ENCODE measurements at regions not wholly inside any gene's neighbourhood (a gene's known extent, or its start where the extent isn't known, plus 50 kb on each side); places are given as distances from the start of the nearest gene placed in this dataset.
"Not testable (repeated sequence)": the region's sequence is repeated elsewhere in the genome, so short reads cannot be mapped to it uniquely, and the experiment has no call there.

DNA sequence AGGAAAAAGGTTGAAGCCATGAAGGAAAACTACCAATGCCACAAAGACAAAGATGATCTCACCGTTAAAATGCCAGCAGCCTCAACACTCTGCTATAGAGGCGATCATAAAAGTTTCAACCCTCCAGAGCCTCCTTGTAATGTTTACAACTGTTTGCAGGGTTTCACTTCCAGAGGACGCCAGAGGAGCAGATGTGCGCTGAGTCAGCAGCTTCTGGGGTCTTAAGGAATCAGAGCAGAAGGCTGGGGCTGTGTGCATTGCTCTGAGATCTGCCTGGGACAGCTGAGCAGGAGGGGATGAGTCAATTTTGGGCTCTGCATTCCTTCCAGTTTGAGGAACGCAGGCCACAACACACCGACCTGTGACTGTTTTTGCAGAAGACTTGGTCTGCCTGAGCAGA, 98.3 kb downstream of the TMEM130 start:
- no peak for DNase-seq (ENCODE audit: low read depth in 1 of 2, low spot score in 1 of 2)

DNA sequence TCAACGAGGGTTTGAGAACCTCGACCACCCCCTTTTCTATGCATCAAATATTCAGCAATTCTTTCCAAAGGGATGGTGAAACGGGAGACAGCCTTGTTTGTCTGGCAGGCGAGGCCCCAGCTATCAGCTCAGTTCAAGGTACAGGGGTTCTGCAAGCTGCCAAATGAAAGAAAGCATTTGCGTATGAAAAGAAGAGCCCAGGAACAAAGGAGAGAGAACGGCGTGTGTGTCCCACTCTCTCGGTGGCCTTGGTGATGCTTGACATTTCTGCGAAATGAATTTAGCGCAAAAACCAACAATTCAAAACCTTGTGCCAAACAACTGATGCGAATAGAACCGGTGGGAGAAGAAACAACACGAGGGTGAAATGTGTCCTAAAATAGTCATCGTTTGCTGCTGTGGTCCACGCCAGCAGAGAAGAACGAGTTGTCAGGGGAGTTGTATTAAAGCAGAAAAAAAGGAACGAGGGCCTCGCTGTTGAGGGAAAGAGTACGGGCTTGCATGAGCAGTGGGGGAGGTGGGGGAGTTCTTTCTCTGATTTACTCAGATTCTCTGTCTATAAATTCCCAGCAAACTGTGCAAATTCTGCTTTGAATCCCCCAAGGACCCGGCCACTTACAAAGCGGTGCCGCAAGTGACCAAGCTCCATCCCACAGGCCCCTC, 97.7 kb downstream of the TMEM130 start:
- no peak for DNase-seq (ENCODE audit: low read depth in 1 of 2, low spot score in 1 of 2)

DNA sequence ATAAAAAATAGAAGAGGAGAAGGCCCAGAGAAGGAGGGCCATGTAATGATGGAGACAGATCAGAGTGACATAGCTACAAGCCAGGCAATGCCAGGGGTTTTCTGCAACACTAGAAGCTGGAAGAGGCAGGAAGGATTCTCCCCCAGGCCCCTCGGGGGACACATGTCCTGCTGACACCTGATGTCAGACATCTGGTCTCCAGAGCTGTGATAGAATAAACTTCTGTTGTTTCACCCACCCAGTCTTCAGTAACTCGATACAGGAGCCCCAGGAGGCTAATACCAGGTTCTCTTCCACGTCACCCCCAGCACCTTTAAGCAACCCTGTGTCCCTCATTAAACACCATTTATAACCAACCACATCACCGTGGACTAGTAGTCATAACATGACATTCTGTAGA, 94.9 kb downstream of the TMEM130 start:
- no peak for DNase-seq (ENCODE audit: low read depth in 1 of 2, low spot score in 1 of 2)

DNA sequence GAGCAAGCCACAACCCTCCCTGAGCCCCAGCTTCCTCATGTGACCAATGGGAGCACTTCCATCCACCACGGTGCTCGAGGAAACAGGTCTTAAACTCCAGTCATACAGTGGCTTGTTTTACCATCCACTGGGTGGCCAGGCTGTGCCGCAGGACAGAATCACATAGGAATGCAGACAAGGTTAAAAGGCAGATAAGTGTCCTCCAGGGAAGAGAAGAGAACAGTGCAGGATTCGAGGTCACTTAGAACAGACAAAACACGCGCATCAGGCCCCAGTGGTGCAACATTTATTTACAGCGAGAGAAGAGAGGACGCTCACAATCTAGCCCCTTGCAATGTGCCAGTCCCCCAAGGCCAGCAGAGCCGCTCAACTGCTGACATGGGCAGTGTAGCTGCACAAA, 92.8 kb downstream of the TMEM130 start:
- DNase-seq (ENCODE audit: low read depth in 1 of 2, low spot score in 1 of 2), result no peak

DNA sequence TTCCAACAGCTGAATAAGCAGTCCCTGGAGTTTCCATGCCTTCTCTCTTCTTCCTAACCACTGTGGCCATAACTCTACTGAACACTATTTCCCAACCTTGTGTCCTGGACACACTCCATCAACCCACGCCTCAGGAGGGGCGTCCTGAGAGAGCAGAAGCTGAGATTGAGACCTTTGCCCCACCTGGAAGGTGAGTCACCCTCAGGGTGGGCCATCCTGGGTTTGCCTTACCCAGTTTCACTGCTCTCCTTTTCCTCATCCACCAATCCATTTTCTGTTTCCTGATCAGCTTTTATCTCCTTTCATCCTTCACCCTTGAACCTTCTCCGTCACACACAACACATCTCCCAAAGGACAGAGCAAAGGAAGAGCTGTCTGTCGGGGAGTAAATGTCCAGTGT, 91.4 kb downstream of the TMEM130 start:
- DNase-seq (ENCODE audit: low read depth in 1 of 2, low spot score in 1 of 2), result no peak

DNA sequence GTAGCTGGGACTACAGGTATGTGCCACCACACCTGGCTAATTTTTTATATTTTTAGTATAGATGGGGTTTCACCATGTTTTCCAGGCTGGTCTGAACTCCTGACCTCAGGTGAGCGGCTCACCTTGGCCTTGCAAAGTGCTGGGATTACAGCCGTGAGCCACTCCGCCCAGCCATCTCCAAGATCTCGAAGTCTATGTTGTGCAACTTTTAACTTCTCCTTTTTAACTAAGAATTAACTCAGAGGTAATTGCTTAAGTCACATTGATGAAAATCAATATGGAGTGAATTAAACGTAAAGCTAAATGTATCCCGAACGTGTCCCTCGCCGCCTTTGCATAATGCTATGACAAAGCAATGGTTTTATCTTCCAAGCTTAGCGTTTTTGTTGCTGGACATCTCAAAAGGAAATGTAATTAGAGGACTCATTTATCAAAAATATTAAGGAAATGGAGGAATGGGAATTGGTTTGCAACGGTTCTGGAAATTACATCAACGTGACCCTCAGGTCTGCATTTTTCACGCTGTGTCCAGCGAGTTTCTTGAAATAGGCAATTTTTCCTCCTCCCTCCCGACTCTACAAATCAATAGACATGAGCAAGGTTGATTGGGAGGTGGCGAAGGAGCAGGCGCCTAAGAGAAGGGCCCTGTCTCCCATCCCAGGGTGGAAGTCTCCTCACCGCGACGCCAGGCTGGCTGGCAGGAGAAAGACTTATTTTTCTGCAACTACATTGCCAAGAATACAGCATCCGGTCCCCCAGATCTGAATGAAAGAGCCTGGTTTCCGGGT, 89.8 kb downstream of the TMEM130 start:
- no peak for DNase-seq (ENCODE audit: low read depth in 1 of 2, low spot score in 1 of 2)

DNA sequence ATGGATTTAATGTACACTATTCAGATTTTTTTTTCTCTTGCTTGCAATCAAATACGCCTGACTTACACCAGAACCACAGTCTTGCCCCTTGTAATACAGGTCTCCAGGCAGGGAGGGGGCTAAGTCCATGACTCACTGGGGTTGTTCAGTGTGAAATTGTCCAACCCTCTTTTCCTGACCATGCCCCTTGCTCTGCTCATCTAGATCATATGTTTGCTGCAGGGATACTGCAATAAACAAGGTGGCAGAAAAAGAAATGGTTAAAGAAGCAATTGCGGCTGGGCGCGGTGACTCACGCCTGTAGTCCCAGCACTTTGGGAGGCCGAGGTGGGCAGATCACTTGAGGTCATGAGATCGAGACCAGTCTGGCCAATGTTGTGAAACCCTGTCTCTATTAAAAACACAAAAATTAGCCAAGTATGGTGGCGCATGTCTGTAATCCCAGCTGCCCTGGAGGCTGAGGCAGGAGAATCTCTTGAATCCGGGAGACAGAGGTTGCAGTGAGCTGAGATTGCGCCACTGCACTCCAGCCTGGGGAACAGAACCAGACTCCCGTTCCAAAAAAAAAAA, 85.5 kb downstream of the TMEM130 start:
- no peak for DNase-seq (ENCODE audit: low read depth in 1 of 2, low spot score in 1 of 2)

DNA sequence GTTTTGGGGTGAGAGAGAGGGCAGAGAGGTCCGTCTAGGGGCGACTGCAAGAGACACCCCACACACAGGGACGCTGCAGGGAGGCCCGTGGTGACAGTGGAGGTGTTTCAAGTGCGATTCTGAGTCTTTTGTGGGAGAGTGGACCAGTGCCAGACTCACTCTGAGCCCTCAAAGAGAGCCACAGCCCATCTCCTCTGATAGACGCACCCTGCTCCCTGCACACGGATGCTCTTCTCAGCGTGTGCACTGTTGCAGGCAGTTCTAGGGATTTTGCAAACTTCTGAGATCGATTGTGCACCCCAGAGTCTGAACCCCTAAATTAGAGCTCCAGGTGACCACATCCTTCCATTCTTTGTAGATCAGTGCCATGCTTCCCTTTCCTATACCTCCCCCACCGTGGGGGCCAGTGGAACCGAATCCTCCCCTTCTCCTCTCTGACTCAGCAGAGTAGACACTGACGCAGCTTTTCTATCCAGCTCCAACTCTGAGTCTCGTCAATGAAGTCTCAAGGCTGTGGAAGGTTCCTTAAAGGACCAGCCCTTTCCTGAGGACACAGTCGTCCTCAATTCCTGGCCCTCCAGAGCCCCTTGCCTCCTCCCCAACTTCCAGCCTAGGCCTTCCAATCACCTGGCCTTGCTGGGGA, 83.8 kb downstream of the TMEM130 start:
- DNase-seq (ENCODE audit: low read depth in 1 of 2, low spot score in 1 of 2), result no peak

DNA sequence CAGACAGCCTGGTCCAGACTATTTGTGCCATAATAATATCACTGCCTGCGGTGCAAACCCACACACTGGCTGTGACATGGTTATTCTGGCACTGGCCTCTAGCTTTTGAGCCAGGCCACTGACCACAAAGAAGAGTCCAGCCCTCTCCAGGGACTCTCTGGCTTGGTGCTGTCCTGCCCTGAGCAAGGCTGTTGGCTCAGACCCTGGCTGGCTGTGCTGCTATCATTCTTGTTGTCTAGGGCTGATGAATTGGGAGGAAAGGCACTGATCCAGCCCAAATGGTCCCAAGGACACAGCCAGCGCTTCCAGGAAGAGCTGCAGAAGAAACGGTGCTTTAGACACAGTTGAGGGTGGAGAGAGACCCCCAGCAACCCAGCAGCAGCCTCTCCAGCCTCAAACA, 80.8 kb downstream of the TMEM130 start:
- no peak for DNase-seq (ENCODE audit: low read depth in 1 of 2, low spot score in 1 of 2)

DNA sequence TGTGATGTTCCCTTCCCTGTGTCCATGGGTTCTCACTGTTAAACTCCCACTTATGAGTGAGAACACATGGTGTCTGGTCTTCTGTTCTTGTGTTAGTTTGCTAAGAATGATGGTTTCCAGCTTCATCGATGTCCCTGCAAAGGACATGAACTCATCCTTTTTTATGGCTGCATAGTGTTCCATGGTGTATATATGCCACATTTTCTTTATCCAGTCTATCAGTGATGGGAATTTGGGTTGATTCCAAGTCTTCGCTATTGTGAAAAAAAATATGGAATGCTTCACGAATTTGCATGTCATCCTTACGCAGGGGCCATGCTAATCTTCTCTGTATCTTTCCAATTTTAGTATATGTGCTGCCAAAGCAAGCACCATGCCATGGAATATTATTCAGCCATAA, 75.4 kb downstream of the TMEM130 start:
- not testable (repeated sequence) for DNase-seq (ENCODE audit: low read depth in 1 of 2, low spot score in 1 of 2)

DNA sequence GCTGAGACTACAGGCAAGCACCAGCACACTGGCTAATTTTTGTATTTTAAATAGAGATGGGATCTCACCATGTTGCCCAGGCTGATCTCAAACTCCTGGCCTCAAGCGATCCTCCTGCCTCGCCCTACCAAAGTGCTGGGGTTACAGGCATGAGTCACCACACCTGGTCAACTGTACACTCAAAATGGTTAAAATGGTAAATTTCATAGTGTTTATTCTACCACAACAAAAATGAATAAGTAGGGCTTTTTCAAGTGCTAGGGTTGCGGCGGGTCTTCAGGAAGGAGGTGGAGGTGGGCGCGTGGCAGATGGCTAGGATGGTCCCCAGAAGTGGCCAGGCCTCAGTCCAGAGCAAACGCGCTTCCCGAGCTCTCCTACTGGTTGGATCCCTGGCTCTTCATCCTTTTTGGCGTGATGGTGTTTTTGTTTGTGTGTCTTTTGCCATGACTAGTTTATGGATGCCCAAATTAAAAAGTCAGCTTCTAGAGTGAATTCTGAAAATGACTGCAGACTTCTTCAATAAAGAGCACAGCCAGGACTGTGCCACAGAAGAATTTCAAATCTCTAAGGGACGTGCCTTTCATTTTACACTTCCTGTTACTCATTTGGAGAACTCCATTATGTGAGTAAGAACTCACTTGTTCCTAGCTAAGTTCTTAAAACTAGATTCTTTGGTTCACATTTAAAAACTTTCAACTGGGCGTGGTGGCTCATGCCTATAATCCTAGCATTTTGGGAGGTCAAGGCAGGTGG, 73.9 kb downstream of the TMEM130 start:
- DNase-seq (ENCODE audit: low read depth in 1 of 2, low spot score in 1 of 2), result no peak

All from activated CD4-positive, alpha-beta T cell treated with anti-CD3 and anti-CD28 coated beads, Interleukin-2, amount 50 U/mL, for 24 hours (primary cell).